Endothelial cell of umbilical vein (primary cell): ENCODE measurements at regions not wholly inside any gene's neighbourhood (a gene's known extent, or its start where the extent isn't known, plus 50 kb on each side); places are given as distances from the start of the nearest gene placed in this dataset.

ENCODE experiments used
- BruUV-seq: library from RNA; stranded (reverse); fragments of 400-500 nt; replicated peaks from 2 replicates; lab custom pipeline; 2021; lab: Mats Ljungman, UMichigan
- CTCF ChIA-PET: fragments of 300-600, 350-600 bp; sonication (Branson Sonifier 250); formaldehyde crosslinking; loops from one replicate; lab custom pipeline; 2021; ENCODE audit warnings: antibody characterized with exemption, inconsistent platforms; lab: Charles Lee
- POLR2A ChIA-PET: fragments of 300-600, 350-600 bp; sonication (Branson Sonifier 250); formaldehyde crosslinking; loops from one replicate; lab custom pipeline; 2021; ENCODE audit warnings: antibody characterized with exemption, inconsistent platforms; lab: Charles Lee
- DNase-seq: peaks from one replicate; pipeline ENCODE4 v3.0.0-alpha.2; 2011; ENCODE audit warnings: low read depth, low spot score
- FAIRE-seq: peaks from 2 replicates; lab custom pipeline; 2011; peaks lifted over from hg19 to GRCh38; lab: Jason Lieb, UNC
- H2AFZ ChIP-seq: 2 replicates; pipeline ENCODE4 v1.6.0; 2012; ENCODE audit warnings: low read depth, low read length, control low read depth, inconsistent platforms
- H3K27ac ChIP-seq: 2 replicates; pipeline ENCODE4 v1.5.1; 2011; ENCODE audit warnings: low read depth, mild to moderate bottlenecking, control low read depth, low read length, moderate library complexity; ENCODE audit not compliant: insufficient read depth
- H3K27me3 ChIP-seq, 2 experiments: 2 replicates each; pipeline versions ENCODE4 v1.6.0 to v1.6.1; 2011; ENCODE audit warnings: low read length in 2 of 2, mixed read lengths in 1 of 2; ENCODE audit not compliant: control insufficient read depth in 2 of 2, insufficient read depth in 2 of 2
- H3K36me3 ChIP-seq, 2 experiments: 2 replicates in 1 of 2; 3 replicates in 1 of 2; pipeline ENCODE4 v1.5.1; 2011; ENCODE audit warnings: low read length in 2 of 2, mild to moderate bottlenecking in 1 of 2, moderate library complexity in 1 of 2; ENCODE audit not compliant: control insufficient read depth in 2 of 2, insufficient read depth in 2 of 2; ENCODE audit errors: extremely low read depth in 1 of 2
- H3K4me1 ChIP-seq: 3 replicates; pipeline ENCODE4 v1.5.1; 2011; ENCODE audit warnings: mild to moderate bottlenecking, low read length; ENCODE audit not compliant: control insufficient read depth, insufficient read depth; ENCODE audit errors: extremely low read depth
- H3K4me2 ChIP-seq: 2 replicates; pipeline ENCODE4 v1.6.1; 2011; ENCODE audit warnings: low read length, control low read depth, mixed read lengths; ENCODE audit not compliant: insufficient read depth
- H3K4me3 ChIP-seq, 3 experiments: fragments of 200-600 bp in 1 of 3; sonication (generic), shearing (Covaris generic) in 1 of 3; replicated peaks in 1 of 3; 2 replicates each; pipeline ENCODE4 v1.5.1; 2011 to 2016; ENCODE audit warnings: control low read depth in 3 of 3, low read length in 3 of 3, mild to moderate bottlenecking in 2 of 3, inconsistent platforms in 1 of 3, low read depth in 1 of 3, moderate library complexity in 1 of 3; ENCODE audit not compliant: insufficient read depth in 1 of 3
- H3K79me2 ChIP-seq: 2 replicates; pipeline ENCODE4 v1.6.0; 2012; ENCODE audit warnings: low read length, inconsistent platforms; ENCODE audit not compliant: control insufficient read depth, insufficient read depth
- H3K9ac ChIP-seq: replicated peaks from 2 replicates; pipeline ENCODE3; 2011; ENCODE audit warnings: low read length, control low read depth; ENCODE audit not compliant: insufficient read depth; ENCODE audit errors: extremely low read depth
- H3K9me1 ChIP-seq: replicated peaks from 3 replicates; pipeline ENCODE4 v1.6.0; 2011; ENCODE audit warnings: mild to moderate bottlenecking, low read length; ENCODE audit not compliant: control insufficient read depth, insufficient read depth; ENCODE audit errors: extremely low read depth
- H3K9me3 ChIP-seq: replicated peaks from 2 replicates; pipeline ENCODE4 v1.5.1; 2012; ENCODE audit warnings: low read length, inconsistent platforms; ENCODE audit not compliant: control insufficient read depth, insufficient read depth
- H4K20me1 ChIP-seq: replicated peaks from 2 replicates; pipeline ENCODE3; 2011; ENCODE audit warnings: mild to moderate bottlenecking, low read length; ENCODE audit not compliant: control insufficient read depth, insufficient read depth; ENCODE audit errors: extremely low read depth
- CTCF ChIP-seq, 2 donors: IDR thresholded peaks; 1 replicate in 1 of 2; 2 replicates in 1 of 2; pipeline ENCODE4 v1.5.1; 2011; ENCODE audit warnings: low read length in 2 of 2, mild to moderate bottlenecking in 2 of 2, moderate library complexity in 2 of 2, control low read depth in 1 of 2, inconsistent platforms in 1 of 2, low read depth in 1 of 2; ENCODE audit not compliant: insufficient read depth in 1 of 2; ENCODE audit errors: extremely low read depth in 1 of 2
- EZH2 ChIP-seq: IDR thresholded peaks from 2 replicates; pipeline ENCODE4 v1.6.1; 2012; ENCODE audit warnings: borderline replicate concordance, low read depth, mild to moderate bottlenecking, moderate library complexity, low read length, inconsistent platforms; ENCODE audit not compliant: severe bottlenecking
- FOS ChIP-seq: IDR thresholded peaks from 2 replicates; pipeline ENCODE4 v1.6.1; 2011; ENCODE audit warnings: mild to moderate bottlenecking, low read length, moderate library complexity, borderline replicate concordance; ENCODE audit not compliant: insufficient read depth
- GATA2 ChIP-seq: IDR thresholded peaks from 2 replicates; pipeline ENCODE4 v1.7.0; 2011; ENCODE audit warnings: low read depth, mild to moderate bottlenecking, moderate library complexity, mixed read lengths, low read length; ENCODE audit not compliant: insufficient read length, insufficient read depth
- JUN ChIP-seq: IDR thresholded peaks from 2 replicates; pipeline ENCODE4 v1.6.1; 2011; ENCODE audit warnings: borderline replicate concordance, low read depth; ENCODE audit not compliant: insufficient read length, insufficient read depth
- MAX ChIP-seq: IDR thresholded peaks from 2 replicates; pipeline ENCODE4 v1.6.1; 2011; ENCODE audit not compliant: insufficient read depth, insufficient read length
- MYC ChIP-seq: IDR thresholded peaks from one replicate; pipeline ENCODE4 v1.6.1; 2011; ENCODE audit warnings: mild to moderate bottlenecking, low read depth, low read length
- POLR2A ChIP-seq: IDR thresholded peaks from 2 replicates; pipeline ENCODE4 v1.6.1; 2012; ENCODE audit warnings: low read depth, mild to moderate bottlenecking, control low read depth, low read length
- POLR2AphosphoS5 ChIP-seq: IDR thresholded peaks from 2 replicates; pipeline ENCODE4 v1.6.1; 2012; ENCODE audit warnings: low read depth, mild to moderate bottlenecking, control low read depth, low read length, moderate library complexity; ENCODE audit not compliant: insufficient read depth
- dilution Hi-C: fragments of 300-500 bp; cut with MboI; formaldehyde crosslinking; loops from one replicate; pipeline ENCODE4 v1.15.0; 2019; ENCODE audit warnings: low sequenced_read_pairs; ENCODE audit not compliant: extremely low pct_ligation_motif_present
- intact Hi-C: fragments of 100-400 bp; cut with micrococcal nuclease; formaldehyde crosslinking; loops from one replicate; pipeline ENCODE4 v1.10.0; 2022

DNA sequence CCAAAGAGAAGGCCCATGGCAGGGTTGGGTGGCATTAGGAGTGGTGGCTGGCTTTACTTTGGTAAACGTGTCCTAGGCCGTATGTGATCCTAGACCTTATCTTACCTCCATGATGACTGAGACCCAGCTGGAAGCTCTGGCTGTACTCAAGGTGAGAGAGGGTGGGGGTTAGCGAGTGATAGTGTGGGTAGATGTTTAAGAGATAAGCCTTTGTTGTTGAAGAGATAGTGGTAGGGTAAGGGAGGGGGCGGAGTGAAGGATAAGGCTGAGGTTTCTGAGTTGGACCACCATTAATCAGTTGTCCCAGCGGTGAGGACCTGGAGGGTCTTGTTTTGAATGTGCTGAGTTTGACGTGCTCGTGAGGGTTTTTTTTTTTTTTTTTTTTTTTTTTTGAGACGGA, 61.5 kb upstream of the ULK4 start:
- intact Hi-C loops = no loop called here
- H3K36me3 ChIP-seq = no peaks in the 10 kb centered on the region
- POLR2A ChIA-PET = no interaction called here
- no peaks in the 10 kb centered on the region for H4K20me1 ChIP-seq
- H3K9me3 ChIP-seq = no peaks in the 10 kb centered on the region
- no peak overlapping the region for H3K4me2 ChIP-seq
- CTCF ChIA-PET = interaction anchor here (4.1 kb wide), 1 partner anchor 9 kb away, joined by 12 read pairs; no protein-coding TSS in a partner anchor
- H3K27me3 ChIP-seq = no peaks in the 10 kb centered on the region
- no peak overlapping the region for H3K4me3 ChIP-seq
- no peak for FAIRE-seq
- no peak overlapping the region for H3K27ac ChIP-seq
- no peak for DNase-seq
- TF ChIP-seq GATA2 = no peak
- dilution Hi-C loops = no loop called here
- no peak overlapping the region for H3K9ac ChIP-seq
- H3K4me1 ChIP-seq = peaks cover 62% of the 10 kb centered on the region
- H3K9me1 ChIP-seq = no peaks in the 10 kb centered on the region
- H3K79me2 ChIP-seq = peaks cover 74% of the 10 kb centered on the region
- H2AFZ ChIP-seq = no peak overlapping the region
- BruUV-seq = no TSS peak

GRCh38 chr3:42022355-42022754, 60.5 kb upstream of the ULK4 start:
- ChIA-PET CTCF (interaction anchor here (1.0 kb wide), 1 partner anchor 39 kb away, joined by 3 read pairs; no protein-coding TSS in a partner anchor), POLR2A (no interaction called here)
- DNase-seq (no peak), FAIRE-seq (no peak)
- intact Hi-C loops (no loop called here), dilution Hi-C loops (no loop called here)
- Histone ChIP-seq H3K4me3 (no peak overlapping the region), H4K20me1 (no peaks in the 10 kb centered on the region), H3K4me2 (no peak overlapping the region), H3K27me3 (no peaks in the 10 kb centered on the region), H2AFZ (no peak overlapping the region), H3K9ac (no peak overlapping the region), H3K9me3 (no peaks in the 10 kb centered on the region), H3K36me3 (no peaks in the 10 kb centered on the region), H3K4me1 (peaks cover 64% of the 10 kb centered on the region), H3K27ac (no peak overlapping the region), H3K9me1 (no peaks in the 10 kb centered on the region), H3K79me2 (peaks cover 78% of the 10 kb centered on the region)
- TF ChIP-seq JUN = no peak
- TF ChIP-seq EZH2 = no peak
- TF ChIP-seq POLR2A = no peak
- no peak for TF ChIP-seq FOS
- no peak for TF ChIP-seq POLR2AphosphoS5
- TF ChIP-seq CTCF (IDR thresholded peaks at IDR 0.05; ENCODE audit: extremely low read depth in 1 of 2, insufficient read depth in 1 of 2, low read depth in 1 of 2, low read length in 2 of 2) = no peak
- no peak for TF ChIP-seq GATA2
- TF ChIP-seq MYC = no peak
- no peak for TF ChIP-seq MAX
- no TSS peak for BruUV-seq
